Neuronal stem cell (in vitro differentiated cells): ENCODE measurements at regions not wholly inside any gene's neighbourhood (a gene's known extent, or its start where the extent isn't known, plus 50 kb on each side); places are given as distances from the start of the nearest gene placed in this dataset.
A peak's percentile ranks its signal among the peaks of the same experiment; 100 is the strongest.
"Not testable (repeated sequence)": the region's sequence is repeated elsewhere in the genome, so short reads cannot be mapped to it uniquely, and the experiment has no call there.

Experiments
- DNase-seq: peaks from one replicate; pipeline ENCODE4 v3.0.0-alpha.2; 2013; ENCODE audit warnings: low spot score
- H2AFZ ChIP-seq: one replicate; pipeline ENCODE4 v1.6.1; 2013; ENCODE audit warnings: mild to moderate bottlenecking, low read length, inconsistent platforms
- H2AK5ac ChIP-seq: 2 replicates; pipeline ENCODE4 v1.6.1; 2013; ENCODE audit warnings: low read depth, mild to moderate bottlenecking, inconsistent platforms, low read length, moderate library complexity, mixed read lengths
- H2BK120ac ChIP-seq: 2 replicates; pipeline ENCODE4 v1.6.1; 2013; ENCODE audit warnings: low read depth, mild to moderate bottlenecking, inconsistent platforms, low read length, moderate library complexity, mixed read lengths
- H2BK12ac ChIP-seq: one replicate; pipeline ENCODE4 v1.6.1; 2013; ENCODE audit warnings: low read length, inconsistent platforms
- H2BK15ac ChIP-seq: 2 replicates; pipeline ENCODE4 v1.6.1; 2013; ENCODE audit warnings: mild to moderate bottlenecking, low read length, inconsistent platforms, mixed read lengths
- H2BK5ac ChIP-seq: one replicate; pipeline ENCODE4 v1.6.1; 2013; ENCODE audit warnings: inconsistent platforms, mild to moderate bottlenecking, low read length, moderate library complexity
- H3K14ac ChIP-seq: one replicate; pipeline ENCODE4 v1.6.1; 2013; ENCODE audit warnings: low read length, inconsistent platforms
- H3K18ac ChIP-seq: 2 replicates; pipeline ENCODE4 v1.6.1; 2013; ENCODE audit warnings: low read length, inconsistent platforms
- H3K23ac ChIP-seq: 2 replicates; pipeline ENCODE4 v1.6.1; 2013; ENCODE audit warnings: low read depth, mild to moderate bottlenecking, mixed read lengths, low read length, inconsistent platforms; ENCODE audit not compliant: poor library complexity
- H3K27ac ChIP-seq: replicated peaks from 3 replicates; pipeline ENCODE4 v1.5.1; 2013; ENCODE audit warnings: low read length, inconsistent platforms
- H3K27me3 ChIP-seq, 3 experiments: 2 replicates each; pipeline ENCODE4 v1.6.1; 2013; ENCODE audit warnings: low read length in 3 of 3, mild to moderate bottlenecking in 2 of 3, inconsistent platforms in 1 of 3, low read depth in 1 of 3, mixed read lengths in 1 of 3, moderate library complexity in 1 of 3; ENCODE audit not compliant: control insufficient read depth in 3 of 3, insufficient read depth in 3 of 3
- H3K36me3 ChIP-seq, 2 donors: replicated peaks in 1 of 2; 2 replicates each; pipeline ENCODE4 v1.6.1; 2013; ENCODE audit warnings: low read length in 2 of 2; ENCODE audit not compliant: control insufficient read depth in 2 of 2, insufficient read depth in 2 of 2
- H3K4ac ChIP-seq: 2 replicates; pipeline ENCODE4 v1.6.1; 2013; ENCODE audit warnings: inconsistent platforms, mild to moderate bottlenecking, low read length, moderate library complexity
- H3K4me1 ChIP-seq, 2 donors: 1 replicate in 1 of 2; 2 replicates in 1 of 2; pipeline ENCODE4 v1.6.1; 2013; ENCODE audit warnings: low read length in 2 of 2, low read depth in 1 of 2; ENCODE audit not compliant: control insufficient read depth in 2 of 2, insufficient read depth in 1 of 2
- H3K4me2 ChIP-seq: one replicate; pipeline ENCODE4 v1.6.1; 2013; ENCODE audit warnings: mild to moderate bottlenecking, low read length, inconsistent platforms; ENCODE audit not compliant: insufficient read depth, poor library complexity, severe bottlenecking
- H3K4me3 ChIP-seq, 2 donors: 2 replicates each; pipeline ENCODE4 v1.5.1; 2013; ENCODE audit warnings: low read length in 2 of 2, mild to moderate bottlenecking in 2 of 2, inconsistent platforms in 1 of 2, moderate library complexity in 1 of 2
- H3K79me1 ChIP-seq: one replicate; pipeline ENCODE4 v1.6.1; 2013; ENCODE audit warnings: low read depth, mild to moderate bottlenecking, inconsistent platforms, low read length, moderate library complexity
- H3K9ac ChIP-seq: one replicate; pipeline ENCODE4 v1.6.1; 2013; ENCODE audit warnings: mild to moderate bottlenecking, low read depth, low read length, inconsistent platforms; ENCODE audit not compliant: poor library complexity
- H3K9me3 ChIP-seq, 2 donors: replicated peaks in 1 of 2; 2 replicates each; pipeline versions ENCODE3 to v1.6.1; 2013; ENCODE audit warnings: low read length in 2 of 2, mild to moderate bottlenecking in 2 of 2, inconsistent platforms in 1 of 2, low read depth in 1 of 2, mixed read lengths in 1 of 2, moderate library complexity in 1 of 2; ENCODE audit not compliant: control insufficient read depth in 2 of 2, insufficient read depth in 1 of 2
- H4K8ac ChIP-seq: one replicate; pipeline ENCODE4 v1.6.1; 2013; ENCODE audit warnings: low read depth, mild to moderate bottlenecking, inconsistent platforms, low read length, moderate library complexity
- H4K91ac ChIP-seq: one replicate; pipeline ENCODE4 v1.6.1; 2013; ENCODE audit warnings: low read length, low read depth, mild to moderate bottlenecking, inconsistent platforms; ENCODE audit not compliant: poor library complexity
- WGBS, 2 donors: extraction: QIAGEN DNeasy Blood & Tissue Kit; methylation state at CpG; one replicate each; pipeline ENCODE4 v1.1.7; 2013; ENCODE audit warnings: missing lambda C conversion rate in 2 of 2, mixed read lengths in 1 of 2; ENCODE audit not compliant: insufficient read length in 2 of 2, insufficient replicate concordance in 1 of 2; ENCODE audit errors: extremely low coverage in 2 of 2; 5-methylcytosine and 5-hydroxymethylcytosine counted together

DNA sequence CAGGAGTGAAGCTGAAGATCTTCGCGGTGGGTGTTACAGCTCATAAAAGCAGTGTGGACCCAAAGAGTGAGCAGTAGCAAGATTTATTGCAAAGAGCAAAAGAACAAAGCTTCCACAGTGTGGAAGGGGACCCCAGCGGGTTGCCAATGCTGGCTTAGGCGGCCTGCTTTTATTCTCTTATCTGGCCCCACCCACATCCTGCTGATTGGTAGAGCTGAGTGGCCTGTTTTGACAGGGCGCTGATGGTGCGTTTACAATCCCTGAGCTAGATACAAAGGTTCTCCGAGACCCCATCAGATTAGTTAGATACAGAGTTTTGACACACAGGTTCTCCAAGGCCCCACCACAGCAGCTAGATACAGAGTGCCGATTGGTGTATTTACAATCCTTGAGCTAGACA is 875.0 kb downstream of the LRFN5 start:
- not testable (repeated sequence) for H3K9me3 ChIP-seq, H3K9ac ChIP-seq, H2BK120ac ChIP-seq, H3K4me2 ChIP-seq, H4K91ac ChIP-seq, H3K27me3 ChIP-seq, H2BK5ac ChIP-seq, H3K23ac ChIP-seq, H3K14ac ChIP-seq, H3K4me1 ChIP-seq, H3K18ac ChIP-seq, H3K27ac ChIP-seq, H4K8ac ChIP-seq, H2BK15ac ChIP-seq, H3K79me1 ChIP-seq, H3K36me3 ChIP-seq, H2AK5ac ChIP-seq, H2BK12ac ChIP-seq, H3K4me3 ChIP-seq, DNase-seq, H3K4ac ChIP-seq
- H2AFZ ChIP-seq = peak overlapping the region; percentile 45
- WGBS, 2 donors = no CpG with 5 or more reads among the region's 8 CpGs

DNA sequence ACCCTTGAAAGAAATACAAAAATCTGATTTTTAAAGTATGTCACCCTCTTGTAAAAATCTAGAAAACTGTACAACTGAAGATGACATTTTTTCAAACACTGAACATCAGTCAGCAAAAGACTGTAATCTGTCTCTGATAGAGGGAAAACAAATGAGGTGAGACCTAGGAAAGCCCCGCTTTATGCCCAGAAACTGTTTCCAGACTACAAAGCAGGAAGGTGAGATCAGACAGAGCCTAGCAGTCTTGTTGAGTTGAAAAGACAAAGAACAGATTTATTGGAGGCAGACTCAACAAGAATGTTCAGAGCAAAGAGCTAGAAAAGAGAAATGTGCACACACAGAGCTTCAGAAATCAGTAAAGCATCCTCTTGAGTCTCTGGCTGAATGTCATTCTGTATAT is 873.6 kb downstream of the LRFN5 start:
- no CpG with 5 or more reads among the region's 1 CpG for WGBS, 2 donors
- peaks cover 0 to 1% of the 10 kb centered on the region in 2 donors for H3K4me1 ChIP-seq

DNA sequence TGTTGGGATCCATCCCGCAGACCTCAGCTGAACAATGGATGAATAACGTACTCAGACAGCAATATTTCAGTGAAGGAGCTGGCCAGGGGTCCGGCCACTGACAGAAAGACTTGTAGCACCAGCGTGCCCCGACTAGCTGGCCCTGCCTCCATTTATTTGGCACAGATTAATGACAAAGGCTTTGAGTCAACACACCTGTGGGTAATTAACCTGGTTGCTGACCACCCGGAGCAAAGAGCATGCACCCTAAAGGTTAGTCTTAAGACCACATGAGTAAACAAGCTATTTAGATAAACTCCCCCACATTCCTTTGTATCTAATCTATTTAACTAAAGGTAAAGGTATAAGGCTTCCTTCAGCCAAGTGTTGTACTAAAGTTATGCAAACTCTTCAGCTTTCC is 868.6 kb downstream of the LRFN5 start:
- Histone ChIP-seq H3K9me3 (no peaks in the 10 kb centered on the region), H2BK12ac (no peak overlapping the region), H3K27ac (no peak overlapping the region), H3K79me1 (no peaks in the 10 kb centered on the region), H3K23ac (no peak overlapping the region), H3K4me3 (no peak overlapping the region), H3K18ac (no peak overlapping the region), H3K9ac (no peak overlapping the region), H2AFZ (no peak overlapping the region), H3K14ac (no peak overlapping the region), H3K36me3 (no peaks in the 10 kb centered on the region), H4K91ac (no peak overlapping the region), H2BK15ac (no peak overlapping the region), H2BK120ac (no peak overlapping the region), H3K4me2 (no peak overlapping the region), H2AK5ac (no peak overlapping the region), H4K8ac (no peak overlapping the region), H3K27me3 (no peaks in the 10 kb centered on the region), H3K4ac (no peak overlapping the region), H2BK5ac (no peak overlapping the region), H3K4me1 (peaks cover 0 to 1% of the 10 kb centered on the region in 2 donors)
- DNase-seq = no peak
- WGBS, 2 donors = no CpG with 5 or more reads among the region's 6 CpGs

More for the DNA sequence above, 873.6 kb downstream of the LRFN5 start:
- no peak overlapping the region for H3K4me2 ChIP-seq
- no peaks in the 10 kb centered on the region for H3K36me3 ChIP-seq
- H2AFZ ChIP-seq = peak overlapping the region; percentile 65
- H3K27ac ChIP-seq = no peak overlapping the region
- H3K14ac ChIP-seq = no peak overlapping the region
- no peaks in the 10 kb centered on the region for H3K27me3 ChIP-seq
- no peak overlapping the region for H3K18ac ChIP-seq
- H3K79me1 ChIP-seq = no peaks in the 10 kb centered on the region
- H4K91ac ChIP-seq = no peak overlapping the region
- H4K8ac ChIP-seq = no peak overlapping the region
- no peak overlapping the region for H2BK15ac ChIP-seq
- no peak overlapping the region for H2BK120ac ChIP-seq
- H3K9me3 ChIP-seq = no peaks in the 10 kb centered on the region
- H3K4me3 ChIP-seq = no peak overlapping the region
- no peak overlapping the region for H3K9ac ChIP-seq
- no peak for DNase-seq
- no peak overlapping the region for H3K4ac ChIP-seq
- H2BK5ac ChIP-seq = no peak overlapping the region
- no peak overlapping the region for H2AK5ac ChIP-seq
- no peak overlapping the region for H2BK12ac ChIP-seq
- no peak overlapping the region for H3K23ac ChIP-seq

DNA sequence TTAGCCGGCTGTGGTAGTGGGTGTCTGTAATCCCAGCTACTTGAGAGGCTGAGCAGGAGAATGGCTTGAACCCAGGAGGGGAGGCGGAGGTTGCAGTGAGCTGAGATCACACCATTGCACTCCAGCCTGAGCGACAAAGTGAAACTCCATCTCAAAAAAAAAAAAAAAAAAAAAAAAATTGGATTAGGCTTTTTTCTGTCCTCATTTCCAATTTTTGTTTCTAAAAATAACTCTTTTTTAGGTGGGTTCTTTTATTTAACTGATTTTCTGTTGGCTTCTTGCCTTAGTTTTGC is 863.7 kb downstream of the LRFN5 start:
- H3K4me2 ChIP-seq = no peak overlapping the region
- H4K91ac ChIP-seq = no peak overlapping the region
- H3K23ac ChIP-seq = no peak overlapping the region
- H3K36me3 ChIP-seq = no peaks in the 10 kb centered on the region
- H3K4me3 ChIP-seq = no peak overlapping the region
- no peak overlapping the region for H3K9ac ChIP-seq
- H3K79me1 ChIP-seq = no peaks in the 10 kb centered on the region
- no peak overlapping the region for H4K8ac ChIP-seq
- no CpG with 5 or more reads among the region's 3 CpGs for WGBS, 2 donors
- H3K27ac ChIP-seq = no peak overlapping the region
- H3K4me1 ChIP-seq = no peaks in the 10 kb centered on the region
- no peak overlapping the region for H3K4ac ChIP-seq
- H3K9me3 ChIP-seq = no peaks in the 10 kb centered on the region
- H2BK15ac ChIP-seq = no peak overlapping the region
- H2AFZ ChIP-seq = no peak overlapping the region
- H3K27me3 ChIP-seq = no peaks in the 10 kb centered on the region
- H3K14ac ChIP-seq = no peak overlapping the region
- no peak overlapping the region for H2BK5ac ChIP-seq
- no peak overlapping the region for H3K18ac ChIP-seq
- H2BK120ac ChIP-seq = no peak overlapping the region
- no peak overlapping the region for H2AK5ac ChIP-seq
- DNase-seq = no peak
- no peak overlapping the region for H2BK12ac ChIP-seq
